Colonic mucosa (tissue), 4 donors: ENCODE measurements at regions not wholly inside any gene's neighbourhood (a gene's known extent, or its start where the extent isn't known, plus 50 kb on each side); places are given as distances from the start of the nearest gene placed in this dataset.

Source experiments
- DNase-seq: peaks from one replicate; pipeline ENCODE4 v3.0.0-alpha.2; 2020
- H3K27ac ChIP-seq: fragments of 200-600 bp; one replicate; pipeline ENCODE4 v1.8.0; 2021
- H3K27me3 ChIP-seq: fragments of 200-600 bp; one replicate; pipeline ENCODE4 v1.8.0; 2021
- H3K36me3 ChIP-seq: fragments of 200-600 bp; one replicate; pipeline ENCODE4 v1.8.0; 2021
- H3K4me1 ChIP-seq: fragments of 200-600 bp; one replicate; pipeline ENCODE4 v1.8.0; 2021; ENCODE audit warnings: mild to moderate bottlenecking
- H3K4me3 ChIP-seq: fragments of 200-600 bp; one replicate; pipeline ENCODE4 v1.8.0; 2021
- H3K9ac ChIP-seq, 2 donors: one replicate each; pipeline ENCODE4 v1.7.0; 2013; ENCODE audit warnings: control low read depth in 2 of 2, low read depth in 2 of 2, low read length in 2 of 2
- H3K9me3 ChIP-seq: fragments of 200-600 bp; one replicate; pipeline ENCODE4 v1.8.0; 2021
- intact Hi-C: fragments of 100-400 bp; cut with DNase I; formaldehyde crosslinking; loops from one replicate; pipeline ENCODE4 v1.14.1; 2022
- TF ChIP-seq, protein P1 (sequence below): fragments of 200-600 bp; IDR thresholded peaks from one replicate; pipeline ENCODE4 v1.8.0; 2022; ENCODE audit warnings: antibody characterized with exemption, mild to moderate bottlenecking
- donor health status: healthy.
- donor health status: DM: no; HTN: no; CAD: no.
- donor health status: DM: no; HTN: no; CAD: no.

GRCh38 chr3:194811118-194811517, 125.4 kb downstream of the FAM43A start:
- H3K27me3 ChIP-seq, result no peaks in the 10 kb centered on the region
- TF ChIP-seq, protein P1, sequence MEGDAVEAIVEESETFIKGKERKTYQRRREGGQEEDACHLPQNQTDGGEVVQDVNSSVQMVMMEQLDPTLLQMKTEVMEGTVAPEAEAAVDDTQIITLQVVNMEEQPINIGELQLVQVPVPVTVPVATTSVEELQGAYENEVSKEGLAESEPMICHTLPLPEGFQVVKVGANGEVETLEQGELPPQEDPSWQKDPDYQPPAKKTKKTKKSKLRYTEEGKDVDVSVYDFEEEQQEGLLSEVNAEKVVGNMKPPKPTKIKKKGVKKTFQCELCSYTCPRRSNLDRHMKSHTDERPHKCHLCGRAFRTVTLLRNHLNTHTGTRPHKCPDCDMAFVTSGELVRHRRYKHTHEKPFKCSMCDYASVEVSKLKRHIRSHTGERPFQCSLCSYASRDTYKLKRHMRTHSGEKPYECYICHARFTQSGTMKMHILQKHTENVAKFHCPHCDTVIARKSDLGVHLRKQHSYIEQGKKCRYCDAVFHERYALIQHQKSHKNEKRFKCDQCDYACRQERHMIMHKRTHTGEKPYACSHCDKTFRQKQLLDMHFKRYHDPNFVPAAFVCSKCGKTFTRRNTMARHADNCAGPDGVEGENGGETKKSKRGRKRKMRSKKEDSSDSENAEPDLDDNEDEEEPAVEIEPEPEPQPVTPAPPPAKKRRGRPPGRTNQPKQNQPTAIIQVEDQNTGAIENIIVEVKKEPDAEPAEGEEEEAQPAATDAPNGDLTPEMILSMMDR, result no peak
- no peak overlapping the region for H3K9ac ChIP-seq
- H3K9me3 ChIP-seq, result no peaks in the 10 kb centered on the region
- H3K36me3 ChIP-seq, result no peaks in the 10 kb centered on the region
- H3K4me3 ChIP-seq, result no peak overlapping the region
- no peak overlapping the region for H3K27ac ChIP-seq
- no peak for DNase-seq
- intact Hi-C loops, result no loop called here
- no peaks in the 10 kb centered on the region for H3K4me1 ChIP-seq

GRCh38 chr3:194812176-194812575, 126.5 kb downstream of the FAM43A start:
- no peaks in the 10 kb centered on the region for H3K4me1 ChIP-seq
- no peak overlapping the region for H3K27ac ChIP-seq
- TF ChIP-seq, protein P1, result no peak
- H3K9ac ChIP-seq, result no peak overlapping the region
- DNase-seq, result no peak
- H3K4me3 ChIP-seq, result no peak overlapping the region
- H3K36me3 ChIP-seq, result no peaks in the 10 kb centered on the region
- no peaks in the 10 kb centered on the region for H3K9me3 ChIP-seq
- H3K27me3 ChIP-seq, result no peaks in the 10 kb centered on the region
- intact Hi-C loops, result no loop called here

DNA sequence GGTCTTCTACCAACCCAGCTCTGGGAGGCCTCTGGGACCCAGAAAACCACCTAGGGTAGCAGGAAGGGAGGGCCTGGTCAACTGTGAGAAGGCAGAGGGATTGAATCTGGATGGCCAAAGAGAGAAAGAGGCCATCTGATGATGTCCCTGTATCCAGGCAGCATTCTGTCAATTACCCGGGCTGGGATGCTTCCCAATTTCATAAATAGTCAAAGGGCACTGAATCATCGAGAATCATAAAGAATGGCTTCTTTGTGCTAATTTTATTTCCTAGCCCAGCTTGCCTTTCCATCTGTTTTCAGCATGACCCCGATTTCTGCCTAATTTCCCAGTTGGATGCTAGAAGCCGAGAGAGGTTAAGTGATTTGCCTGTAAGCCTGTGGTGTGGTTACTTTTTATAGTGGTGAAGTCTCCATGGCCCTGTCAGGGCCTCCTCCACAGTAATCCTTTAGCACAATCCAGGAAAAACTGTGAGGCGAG, 129.2 kb downstream of the FAM43A start:
- no peaks in the 10 kb centered on the region for H3K4me1 ChIP-seq
- intact Hi-C loops, result no loop called here
- no peak overlapping the region for H3K9ac ChIP-seq
- no peaks in the 10 kb centered on the region for H3K27me3 ChIP-seq
- no peak for DNase-seq
- no peaks in the 10 kb centered on the region for H3K36me3 ChIP-seq
- TF ChIP-seq, protein P1, result no peak
- H3K9me3 ChIP-seq, result no peaks in the 10 kb centered on the region
- no peak overlapping the region for H3K4me3 ChIP-seq
- H3K27ac ChIP-seq, result no peak overlapping the region

- Histone ChIP-seq H3K4me1 (no peaks in the 10 kb centered on the region), H3K9me3 (no peaks in the 10 kb centered on the region), H3K27ac (no peak overlapping the region), H3K9ac (no peak overlapping the region), H3K4me3 (no peak overlapping the region), H3K27me3 (no peaks in the 10 kb centered on the region), H3K36me3 (no peaks in the 10 kb centered on the region)
- intact Hi-C loops, result no loop called here
- DNase-seq, result no peak
- TF ChIP-seq, protein P1, result no peak
Measured at GRCh38 chr3:194816748-194817591, 131.3 kb downstream of the FAM43A start.

DNA sequence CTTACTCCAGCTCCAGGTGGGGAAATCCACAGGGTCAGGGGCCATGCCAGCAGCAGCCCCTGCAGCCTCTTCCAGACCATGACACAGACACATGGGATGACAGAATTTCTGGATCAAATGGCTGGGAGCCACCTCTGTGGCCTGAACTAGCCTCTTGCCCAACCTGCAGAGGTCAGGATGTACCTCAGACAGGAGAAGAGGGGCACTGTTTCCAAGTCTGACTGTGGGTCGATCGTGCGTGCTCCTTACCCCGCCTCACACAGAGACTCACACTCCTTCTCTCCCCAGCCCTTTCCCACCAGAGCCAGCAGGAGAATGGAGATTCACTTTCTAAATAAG, 131.9 kb downstream of the FAM43A start:
- H3K27ac ChIP-seq, result no peak overlapping the region
- intact Hi-C loops, result no loop called here
- DNase-seq, result no peak
- no peak overlapping the region for H3K9ac ChIP-seq
- no peak overlapping the region for H3K4me3 ChIP-seq
- H3K27me3 ChIP-seq, result no peaks in the 10 kb centered on the region
- H3K36me3 ChIP-seq, result no peaks in the 10 kb centered on the region
- H3K9me3 ChIP-seq, result no peaks in the 10 kb centered on the region
- TF ChIP-seq, protein P1, result no peak
- no peaks in the 10 kb centered on the region for H3K4me1 ChIP-seq
